Stimulated activated CD4-positive, alpha-beta T cell treated with anti-CD3 and anti-CD28 coated beads, TNF-alpha, amount 100 ng/mL, for 1 hour (primary cell): ENCODE measurements at regions not wholly inside any gene's neighbourhood (a gene's known extent, or its start where the extent isn't known, plus 50 kb on each side); places are given as distances from the start of the nearest gene placed in this dataset.
"Not testable (repeated sequence)": the region's sequence is repeated elsewhere in the genome, so short reads cannot be mapped to it uniquely, and the experiment has no call there.

Source experiments
- DNase-seq, 3 donors: peaks; one replicate each; pipeline ENCODE4 v3.0.0-alpha.2; 2020; ENCODE audit warnings: low read depth in 3 of 3, low spot score in 1 of 3

- no peak for DNase-seq
Observed at GRCh38 chr5:100249211-100249883, 285.8 kb upstream of the FAM174A start.

DNA sequence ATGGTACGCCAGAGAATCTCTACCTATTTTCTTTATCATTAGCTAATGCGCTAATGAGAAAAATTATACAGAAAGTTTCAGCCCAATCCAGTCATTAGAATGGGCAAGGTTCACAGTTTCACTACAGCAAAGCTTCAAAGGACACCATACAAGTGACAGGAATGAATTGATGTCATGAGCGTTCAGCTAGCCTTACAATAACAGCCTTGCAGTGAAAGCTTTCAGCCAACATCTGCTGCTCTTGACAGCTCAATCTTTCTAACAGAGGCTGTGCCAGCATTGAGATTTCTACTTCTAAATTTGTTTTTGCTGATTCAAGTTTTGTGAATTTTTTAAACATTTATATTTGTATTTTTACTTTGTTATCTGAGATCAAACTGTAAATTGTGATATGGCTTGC, 302.4 kb upstream of the FAM174A start:
- no peak for DNase-seq

DNA sequence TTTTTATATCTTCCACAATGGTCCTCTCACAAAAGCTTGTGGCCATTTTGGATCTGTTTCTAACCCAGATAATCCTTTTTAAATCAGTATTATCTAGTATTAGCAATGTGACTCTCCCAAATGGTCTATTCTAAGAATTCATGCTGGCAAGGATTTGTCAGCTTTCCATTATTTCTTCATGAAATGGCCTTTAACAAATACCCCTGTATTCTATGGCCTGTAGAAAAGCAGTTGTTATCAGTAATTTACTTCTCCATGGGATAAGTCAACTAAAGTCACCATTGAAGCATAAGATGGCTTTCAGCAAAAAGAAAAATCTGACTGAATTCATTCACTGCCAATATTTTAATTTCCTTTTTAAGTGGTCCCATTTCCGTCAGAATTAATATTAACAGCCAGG, 346.4 kb upstream of the FAM174A start:
- no peak for DNase-seq

- no peak for DNase-seq
Observed at GRCh38 chr5:100188339-100188738, 346.8 kb upstream of the FAM174A start.

GRCh38 chr5:100186181-100186580, 349.0 kb upstream of the FAM174A start:
- no peak for DNase-seq

DNA sequence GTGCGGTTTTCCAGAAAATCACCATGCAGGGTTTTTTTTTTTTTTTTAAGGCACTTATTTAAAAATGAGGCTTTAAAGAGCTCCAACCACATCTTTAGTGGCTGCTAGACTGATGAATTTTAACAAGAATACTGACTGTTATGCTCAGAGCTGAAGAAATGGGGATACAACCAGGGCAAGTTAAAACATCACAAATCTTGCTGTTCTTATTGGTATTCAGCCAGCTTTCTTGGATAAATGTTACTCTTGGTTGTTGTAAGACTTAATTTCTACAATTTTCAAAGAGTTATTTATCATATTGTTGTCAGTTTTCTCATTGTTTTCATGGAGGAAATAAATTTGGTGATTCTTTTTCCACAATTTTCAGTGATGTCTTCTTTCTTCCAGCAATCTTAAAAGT, 352.8 kb upstream of the FAM174A start:
- no peak for DNase-seq

DNA sequence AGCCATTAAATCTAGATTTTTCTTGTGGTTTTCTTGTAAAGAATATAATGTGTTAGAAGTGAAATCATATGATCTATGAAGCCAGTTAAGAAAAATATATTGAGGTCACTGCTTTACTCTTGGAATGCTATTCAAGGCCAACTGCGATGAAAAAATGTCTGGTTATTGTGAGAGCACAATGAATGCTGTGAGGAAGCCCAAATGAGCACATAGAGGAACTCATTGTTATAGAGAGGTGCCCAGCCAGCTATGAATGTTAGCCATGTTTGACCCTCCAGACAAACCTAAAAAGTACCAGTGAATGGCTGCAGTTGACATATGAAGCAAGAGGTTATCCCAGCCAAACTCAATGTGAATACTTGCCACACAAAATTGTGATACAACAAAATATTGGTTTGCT, 359.8 kb upstream of the FAM174A start:
- DNase-seq = no peak

GRCh38 chr5:100165309-100165708, 369.9 kb upstream of the FAM174A start:
- DNase-seq = no peak

DNA sequence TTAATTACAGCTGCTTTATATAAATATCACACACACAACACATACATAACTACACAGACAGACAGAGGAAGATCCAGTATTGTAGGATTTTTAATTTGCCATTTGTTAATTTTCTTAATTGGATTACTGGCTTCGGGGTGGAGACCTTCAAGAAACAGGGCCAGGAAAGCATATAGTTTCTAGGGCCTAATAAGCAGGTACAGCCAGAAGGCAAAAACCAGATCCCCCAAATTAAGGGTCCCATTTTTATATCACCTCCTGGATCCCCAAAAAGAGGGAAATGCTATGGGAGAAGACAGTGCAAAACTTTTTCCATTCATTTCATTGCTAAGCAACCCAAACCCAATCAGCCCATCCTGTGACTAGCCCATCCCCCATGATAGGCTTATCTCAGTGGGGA, 373.3 kb upstream of the FAM174A start:
- no peak for DNase-seq

DNA sequence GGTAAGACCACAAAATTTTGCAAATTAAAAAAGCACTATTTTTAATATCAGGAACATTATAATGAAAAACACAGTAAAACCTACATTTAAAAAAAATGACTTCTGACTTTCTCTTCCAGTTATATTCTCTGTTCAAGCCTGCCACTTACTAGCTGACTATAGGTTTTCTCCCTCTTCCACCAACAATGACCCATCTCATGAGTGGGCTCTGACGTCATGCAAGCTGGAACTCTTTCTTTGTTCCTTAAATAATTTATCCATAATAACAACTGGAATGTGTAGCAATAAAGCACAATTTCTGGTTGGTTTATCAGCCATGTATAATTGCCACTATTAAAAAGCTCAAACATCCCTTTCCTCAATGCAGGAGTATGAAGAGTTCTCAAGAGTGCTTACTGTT, 378.1 kb upstream of the FAM174A start:
- no peak for DNase-seq

DNA sequence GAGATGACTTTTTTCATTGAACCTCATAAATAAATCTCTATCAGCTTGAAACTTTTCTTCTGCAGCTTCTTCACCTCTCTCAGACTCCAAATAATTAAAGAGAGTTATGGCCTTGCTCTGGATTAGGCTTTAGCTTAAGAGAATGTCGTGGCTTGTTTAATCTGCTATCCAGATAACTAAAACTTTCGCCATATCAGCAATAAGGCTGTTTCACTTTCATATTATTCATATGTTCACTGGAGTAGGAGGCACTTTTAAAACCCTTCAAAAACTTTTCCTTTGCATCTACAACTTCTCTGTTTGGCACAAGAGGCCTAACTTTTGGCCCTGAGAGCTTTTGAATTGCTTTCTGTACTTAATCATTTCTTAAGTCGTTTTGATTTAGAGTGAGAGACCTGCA, 386.9 kb upstream of the FAM174A start:
- DNase-seq = no peak

DNA sequence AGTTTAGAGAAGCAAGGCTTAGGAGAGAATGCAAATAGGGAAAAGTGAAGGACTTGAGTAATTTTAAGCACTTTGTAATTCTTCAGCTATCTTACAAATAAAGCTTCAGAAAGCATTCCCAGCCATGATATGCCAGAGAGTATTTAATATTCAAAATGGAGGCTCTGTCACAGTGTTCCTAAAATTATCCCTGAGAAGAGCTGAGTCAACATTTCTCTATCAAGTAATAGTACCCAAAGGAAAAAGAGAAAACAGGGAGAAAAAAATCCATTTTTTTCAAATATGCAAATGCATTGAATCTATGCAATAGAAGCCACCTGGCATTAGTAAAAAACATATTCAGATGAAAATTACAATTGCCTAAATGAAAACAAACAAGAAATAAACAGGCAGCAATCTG, 392.6 kb upstream of the FAM174A start:
- no peak for DNase-seq

- DNase-seq = no peak
Observed at GRCh38 chr5:100131161-100131560, 404.0 kb upstream of the FAM174A start.

- no peak for DNase-seq
Observed at GRCh38 chr5:100130307-100130706, 404.9 kb upstream of the FAM174A start.

DNA sequence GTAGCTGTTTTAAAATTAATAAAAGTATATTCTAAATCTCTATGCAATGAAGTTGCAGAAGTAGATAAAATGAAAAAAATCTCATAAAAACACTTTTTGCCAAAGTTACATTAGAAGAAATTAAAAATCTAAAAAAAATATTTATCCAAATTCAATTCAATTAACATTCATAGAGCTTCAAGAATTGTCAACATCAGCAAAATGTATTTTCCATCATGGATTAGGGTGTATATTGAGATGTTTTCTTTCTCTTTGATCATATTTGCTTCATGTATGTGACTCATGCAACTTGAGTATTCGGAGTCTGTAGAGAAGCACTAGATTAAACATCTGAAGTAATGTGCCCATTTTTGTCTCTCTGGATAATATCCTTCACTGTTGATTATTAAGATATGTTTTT, 415.3 kb upstream of the FAM174A start:
- DNase-seq = no peak

GRCh38 chr5:100110497-100110896, 424.7 kb upstream of the FAM174A start:
- no peak for DNase-seq

GRCh38 chr5:100108883-100109282, 426.3 kb upstream of the FAM174A start:
- no peak for DNase-seq

- DNase-seq = not testable (repeated sequence)
Observed at GRCh38 chr5:100103592-100104119, 431.5 kb upstream of the FAM174A start.

DNA sequence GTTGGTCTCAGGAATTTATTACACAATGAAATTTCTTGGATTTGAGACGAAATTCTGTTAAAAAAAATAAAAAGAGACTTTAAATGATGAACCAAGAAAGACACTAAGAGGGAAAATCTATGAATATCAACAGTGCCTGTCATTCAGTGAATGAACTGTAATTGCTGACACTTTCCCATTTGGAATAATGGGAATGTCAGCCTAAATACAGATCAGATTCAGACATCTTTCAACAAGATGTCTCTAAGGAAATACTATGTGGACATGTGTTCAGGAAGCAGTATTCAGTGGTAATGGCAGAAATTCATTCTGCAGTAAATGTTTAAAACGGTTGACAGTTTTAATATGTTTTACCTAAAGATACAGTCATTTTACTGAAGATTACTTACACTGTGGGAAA, 433.7 kb upstream of the FAM174A start:
- DNase-seq = not testable (repeated sequence)

DNA sequence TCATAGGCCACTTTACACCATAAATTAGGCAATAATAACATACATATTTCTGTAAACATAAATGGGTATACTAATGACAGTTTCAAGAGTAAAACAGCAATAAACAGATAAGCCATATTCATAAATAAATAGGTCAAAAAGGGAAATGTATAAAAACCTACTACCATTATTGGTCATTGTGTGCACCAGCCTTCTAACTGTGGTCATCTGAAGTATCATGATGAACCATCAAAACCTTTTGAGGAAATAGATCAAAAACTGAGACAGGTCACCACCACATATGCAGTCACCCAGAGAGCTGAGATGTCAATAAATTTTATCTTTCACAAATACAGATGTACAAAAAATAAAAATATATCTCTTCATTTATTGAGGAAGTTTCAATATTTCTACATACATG, 438.8 kb upstream of the FAM174A start:
- not testable (repeated sequence) for DNase-seq

- DNase-seq = not testable (repeated sequence)
Observed at GRCh38 chr5:100080703-100081102, 454.5 kb upstream of the FAM174A start.

- not testable (repeated sequence) for DNase-seq
Observed at GRCh38 chr5:100079163-100079562, 456.0 kb upstream of the FAM174A start.

- not testable (repeated sequence) for DNase-seq
Observed at GRCh38 chr5:100066020-100066419, 469.2 kb upstream of the FAM174A start.
